GM18909 (cell line): ENCODE measurements at regions not wholly inside any gene's neighbourhood (a gene's known extent, or its start where the extent isn't known, plus 50 kb on each side); places are given as distances from the start of the nearest gene placed in this dataset.

Source experiments
- ATAC-seq: cut with Tn5 transposase; IDR thresholded peaks from one replicate; pipeline ENCODE4 v1.9.1; 2021; ENCODE audit warnings: mild to moderate bottlenecking; ENCODE audit not compliant: unreplicated experiment, poor library complexity

DNA sequence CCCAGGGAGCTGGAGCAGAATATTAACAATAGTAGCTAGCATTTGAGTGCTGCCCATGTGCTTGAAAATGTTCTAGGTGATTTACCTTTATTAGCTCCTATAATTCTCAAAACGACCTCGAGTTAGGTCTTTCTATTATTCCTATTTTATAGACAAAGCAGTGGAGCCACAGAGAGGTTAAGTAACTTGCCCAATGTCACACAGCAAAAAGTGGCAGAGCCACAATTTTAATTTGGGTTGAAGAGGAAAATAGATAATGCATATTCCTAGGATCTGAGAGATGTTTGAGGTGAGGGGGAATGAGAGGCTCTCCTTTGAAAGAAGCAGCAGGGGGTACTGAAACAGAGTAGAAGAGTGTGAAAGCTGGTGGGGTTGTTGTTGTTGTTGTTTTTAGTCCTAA is 354.5 kb upstream of the SLC35B3 start:
- ATAC-seq = no peak

DNA sequence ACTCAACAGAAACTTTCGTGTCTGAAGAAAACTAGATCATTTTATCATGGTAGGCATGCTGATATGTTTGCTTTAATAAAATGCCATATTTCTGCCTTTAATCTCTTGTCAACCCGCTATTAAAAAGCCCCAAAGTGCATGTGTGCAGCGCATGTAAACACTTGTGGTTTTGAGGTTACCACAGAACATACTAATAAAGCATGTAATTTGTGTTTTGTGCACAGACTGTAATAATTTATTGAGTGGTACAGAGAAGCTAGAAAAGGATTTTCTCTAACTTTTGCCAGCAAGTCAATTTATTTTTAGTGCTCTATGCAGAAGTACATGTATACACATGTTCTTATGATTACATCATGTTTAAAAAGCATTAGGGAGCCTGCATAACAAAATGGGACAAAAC is 349.9 kb upstream of the SLC35B3 start:
- ATAC-seq = no peak

DNA sequence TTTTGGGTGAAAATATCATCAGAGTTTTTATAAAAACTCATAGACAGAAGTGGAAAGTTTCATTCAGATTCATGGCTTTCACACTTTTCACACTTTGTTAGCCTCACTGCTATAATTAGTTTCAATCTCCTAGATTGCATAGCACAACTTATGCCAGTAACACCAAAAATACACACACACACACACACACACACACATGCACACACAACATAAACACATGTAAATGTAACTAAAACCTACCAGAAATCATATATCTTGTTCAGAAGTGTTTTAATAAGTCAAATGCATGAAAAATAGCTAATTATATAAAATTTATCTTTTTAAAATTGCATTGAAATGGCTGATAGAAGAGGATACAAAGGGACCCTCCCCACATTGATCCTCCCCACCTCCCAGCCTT is 347.8 kb upstream of the SLC35B3 start:
- no peak for ATAC-seq

DNA sequence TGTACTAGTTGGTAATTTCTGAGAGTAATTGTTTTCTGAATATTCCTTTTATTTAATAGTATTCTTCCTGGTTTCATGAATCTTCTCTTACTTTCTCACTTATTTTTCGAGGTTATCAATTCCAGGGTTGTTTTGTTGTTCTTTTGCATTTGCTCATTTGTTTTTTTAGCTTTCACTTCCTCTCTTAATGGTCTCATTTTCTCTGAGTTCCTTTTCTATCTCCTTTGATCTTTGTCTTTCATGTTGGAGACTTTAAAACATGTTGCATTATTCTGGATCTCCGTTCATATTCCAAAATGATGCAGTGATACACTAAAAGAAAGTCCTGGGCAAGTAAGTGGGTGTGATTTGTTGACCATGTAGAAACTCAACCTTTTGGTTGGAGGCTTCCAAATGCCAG is 345.3 kb upstream of the SLC35B3 start:
- ATAC-seq = no peak

DNA sequence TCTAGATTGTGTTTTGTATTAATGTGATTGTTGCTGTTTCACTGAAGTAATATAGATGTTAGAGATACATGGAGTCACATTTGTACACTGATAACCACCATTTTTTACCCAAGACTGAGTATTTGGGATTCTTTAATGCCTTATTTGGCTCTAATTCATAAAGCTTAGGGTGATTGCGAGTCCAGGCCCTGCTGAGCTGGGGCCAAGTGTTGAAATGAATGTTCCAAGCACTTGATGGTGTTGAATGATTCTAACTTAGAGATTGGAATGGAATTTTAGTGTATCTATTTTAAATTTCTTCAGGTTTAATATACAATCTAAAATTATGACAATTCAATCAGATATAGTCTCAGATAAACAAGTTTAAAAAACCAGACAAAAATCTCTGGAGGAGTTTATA is 329.4 kb upstream of the SLC35B3 start:
- no peak for ATAC-seq

DNA sequence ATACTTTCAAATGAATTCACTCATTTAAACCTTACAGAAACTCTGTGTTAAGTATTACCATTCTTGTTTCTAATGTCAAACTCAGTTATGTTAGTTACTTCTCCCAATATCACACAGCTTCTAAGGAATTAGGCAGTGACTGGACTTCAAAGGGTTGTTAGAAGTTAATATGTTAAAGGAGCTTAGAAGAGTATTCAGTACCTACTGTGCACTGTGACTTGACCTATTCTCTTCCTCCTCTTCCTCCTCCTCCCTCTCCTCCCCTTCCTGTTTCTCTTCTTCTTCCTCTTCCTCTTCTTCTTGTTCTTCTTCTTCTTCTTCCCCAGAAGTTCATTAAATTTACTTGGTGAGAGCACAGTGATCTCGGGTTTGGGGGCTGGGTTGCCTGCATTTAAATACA is 325.6 kb upstream of the SLC35B3 start:
- no peak for ATAC-seq

DNA sequence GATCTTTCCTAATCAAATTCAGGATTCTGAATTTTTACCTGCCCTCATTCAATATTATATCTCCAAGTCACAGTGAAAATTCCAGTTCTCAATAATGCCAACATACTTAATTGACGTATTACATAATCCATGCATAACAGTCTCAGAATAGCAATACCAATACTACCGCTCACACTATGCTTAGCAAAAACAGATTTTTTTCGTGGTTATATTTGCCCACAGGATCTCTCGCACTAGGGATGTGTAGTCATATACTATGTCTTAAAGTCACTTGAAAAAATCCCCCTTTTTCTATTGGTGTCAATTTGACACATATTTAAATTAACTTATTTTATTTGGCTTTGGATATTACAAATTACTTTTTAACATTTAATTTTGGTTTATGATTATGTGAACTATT is 323.1 kb upstream of the SLC35B3 start:
- no peak for ATAC-seq

DNA sequence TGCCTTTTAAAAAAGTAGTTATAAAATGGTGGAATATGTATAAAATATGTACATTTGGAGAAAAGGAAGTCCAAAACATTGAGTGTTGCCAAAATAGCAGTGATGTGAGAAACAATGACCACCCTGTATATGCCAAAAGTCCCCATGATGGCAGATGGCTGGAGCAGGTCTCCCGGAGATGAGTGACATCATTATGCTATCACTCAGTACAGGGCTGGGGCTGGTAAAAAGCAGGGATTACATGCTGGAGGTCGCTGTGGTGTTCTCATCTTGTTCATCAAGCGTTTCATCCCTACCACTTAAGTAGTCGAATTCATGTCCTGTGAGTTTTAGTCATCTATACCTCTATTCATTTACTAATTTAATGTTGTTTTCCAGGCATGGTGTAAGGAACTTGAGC is 315.3 kb upstream of the SLC35B3 start:
- ATAC-seq = no peak

DNA sequence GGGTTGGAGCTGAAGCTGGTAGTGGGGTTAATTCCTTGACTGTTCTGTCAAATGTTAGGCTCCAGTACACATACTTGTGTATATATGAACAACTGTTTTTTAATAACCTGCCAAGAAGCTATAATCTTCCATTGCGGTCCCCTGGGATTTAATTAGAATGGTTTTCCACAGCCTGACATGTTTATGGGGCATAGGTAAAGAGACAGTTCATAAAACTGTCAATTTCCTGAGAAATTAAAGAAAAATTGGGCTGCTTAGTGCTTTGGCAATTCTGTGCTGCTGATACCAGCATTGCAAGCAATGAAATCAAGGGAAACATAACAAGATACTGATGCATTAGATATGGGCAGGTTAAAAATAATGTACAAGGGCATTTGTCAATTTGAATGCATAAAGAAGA is 314.1 kb upstream of the SLC35B3 start:
- no peak for ATAC-seq

DNA sequence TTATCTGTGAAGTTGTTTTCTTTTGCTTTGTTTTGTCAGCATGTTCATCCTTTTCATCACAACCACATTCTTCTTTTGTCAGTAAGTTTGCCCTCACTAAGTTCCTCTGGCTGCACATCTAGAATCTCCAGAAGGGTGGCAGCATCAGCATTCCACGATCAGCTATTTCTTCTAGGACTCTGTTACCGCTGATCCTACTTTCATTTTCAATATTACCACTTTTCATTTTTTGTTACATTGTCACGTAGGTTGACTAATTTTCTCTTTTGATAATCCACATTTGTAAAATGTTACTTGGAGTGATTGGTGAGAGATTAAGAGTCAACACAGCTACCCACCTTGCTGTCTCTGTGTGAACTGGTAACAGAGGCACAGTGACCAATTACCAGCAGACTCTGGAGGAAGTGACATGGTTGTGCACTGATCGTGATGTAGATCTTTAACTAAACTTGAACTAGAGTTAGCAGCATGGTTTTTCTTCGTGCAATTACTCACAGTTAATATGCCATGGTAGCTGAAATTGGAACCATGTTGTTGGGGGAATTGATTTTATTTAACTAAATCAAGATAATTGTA is 307.9 kb upstream of the SLC35B3 start:
- ATAC-seq = peak; percentile 91

DNA sequence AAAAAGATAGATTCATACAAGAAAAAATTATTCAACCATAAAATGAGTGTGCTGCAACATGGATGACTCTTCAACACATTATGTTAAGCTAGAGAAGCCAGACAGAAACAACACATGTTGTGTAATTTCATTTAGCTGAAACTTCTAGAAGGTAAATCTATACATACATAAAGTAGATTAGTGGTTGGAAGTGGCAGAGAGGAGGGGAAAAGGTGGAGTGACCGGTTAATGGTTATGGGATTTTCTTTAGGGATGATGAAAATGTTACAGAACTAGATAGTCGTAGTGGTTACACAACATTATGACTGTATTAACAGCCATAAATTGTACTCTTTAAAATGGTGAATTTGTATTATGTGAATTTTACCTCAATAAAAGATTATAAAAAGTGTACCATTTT is 304.1 kb upstream of the SLC35B3 start:
- no peak for ATAC-seq

DNA sequence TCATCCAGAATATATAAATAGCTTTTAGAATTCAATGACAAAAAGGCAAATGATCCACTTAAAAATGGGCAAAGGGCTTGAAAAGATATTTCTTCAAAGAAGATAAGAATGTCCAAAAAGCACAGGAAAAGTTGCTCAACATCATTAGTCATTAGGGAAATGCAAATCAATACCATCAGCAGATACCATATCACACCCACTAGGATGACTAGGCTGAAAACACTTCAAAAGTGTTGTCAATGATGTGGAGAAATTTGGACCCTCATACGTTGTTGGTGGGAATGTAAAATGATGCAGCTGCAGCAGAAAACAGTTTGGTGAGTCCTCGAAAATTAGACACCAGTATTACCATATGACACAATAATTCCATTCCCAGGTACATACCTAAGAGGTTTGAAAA is 303.6 kb upstream of the SLC35B3 start:
- no peak for ATAC-seq

DNA sequence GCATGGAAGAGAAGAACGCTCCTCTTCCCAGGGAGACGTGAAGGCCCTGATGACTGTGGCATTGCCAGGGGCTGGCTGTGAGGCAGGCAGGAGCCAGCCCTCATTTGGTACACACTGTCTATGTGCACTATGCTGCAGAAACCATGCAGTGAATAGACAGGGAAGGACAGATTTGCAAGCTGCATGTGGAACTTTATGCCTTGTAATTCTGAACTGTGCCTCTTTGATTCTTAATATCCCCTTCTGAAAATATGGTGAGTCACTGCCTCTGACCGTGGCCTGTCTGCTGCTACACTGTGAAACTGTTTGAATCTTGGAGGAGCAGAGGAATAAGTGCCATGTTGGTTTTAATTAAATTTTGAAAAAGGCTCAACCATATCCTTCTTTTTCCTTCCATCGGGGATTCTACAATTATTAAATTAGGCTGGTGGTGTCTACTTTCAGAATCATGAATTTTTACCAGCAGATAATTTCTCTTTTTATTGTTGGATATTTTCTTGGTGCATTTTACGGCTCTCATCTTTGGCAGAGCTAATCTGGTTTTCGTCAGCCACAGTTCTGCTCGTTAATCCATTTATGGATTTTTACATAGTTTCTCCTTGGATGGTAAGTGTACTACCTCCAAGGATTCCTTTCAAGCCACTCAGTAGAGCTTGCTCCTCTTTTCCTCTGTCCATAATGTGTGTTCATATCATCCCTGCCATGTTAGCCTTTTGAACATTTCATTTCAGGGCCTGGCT is 301.0 kb upstream of the SLC35B3 start:
- ATAC-seq = no peak

DNA sequence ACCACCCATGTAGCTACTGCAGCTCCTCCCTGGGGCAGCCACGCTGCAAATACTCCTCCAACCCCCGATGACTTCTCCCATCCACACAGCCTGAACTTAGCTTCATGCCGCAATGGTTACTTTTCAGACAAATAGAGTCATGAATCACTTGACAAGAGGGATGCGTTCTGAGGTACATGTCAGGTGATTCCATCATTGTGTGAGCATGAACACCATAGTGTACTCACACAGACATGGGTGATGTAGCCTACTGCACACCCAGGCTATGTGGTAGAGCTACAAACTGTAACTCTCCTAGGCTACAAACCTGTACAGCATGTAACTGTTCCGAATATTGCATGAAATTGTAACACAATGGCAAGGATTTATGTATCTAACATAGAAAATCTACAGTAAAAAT is 298.5 kb upstream of the SLC35B3 start:
- no peak for ATAC-seq

DNA sequence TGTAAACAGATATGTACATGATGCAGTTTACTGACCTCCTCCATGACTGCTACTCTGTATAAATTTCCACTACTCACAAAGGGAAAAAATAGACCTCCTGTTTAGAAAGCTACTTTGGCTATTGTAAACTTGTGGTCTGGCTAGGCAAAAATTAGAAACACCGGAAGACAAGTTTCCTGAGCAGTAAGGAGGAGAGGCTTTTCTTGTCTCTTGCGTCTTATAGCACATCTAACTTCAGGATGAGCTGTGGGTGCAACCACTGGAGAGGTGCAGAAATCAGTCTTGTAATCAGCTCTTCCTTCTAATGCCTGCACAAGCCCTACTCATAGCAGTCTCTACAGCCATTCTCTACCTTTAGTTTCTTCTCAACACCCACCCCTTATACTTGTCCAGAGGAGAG is 296.5 kb upstream of the SLC35B3 start:
- ATAC-seq = peak; percentile 66

DNA sequence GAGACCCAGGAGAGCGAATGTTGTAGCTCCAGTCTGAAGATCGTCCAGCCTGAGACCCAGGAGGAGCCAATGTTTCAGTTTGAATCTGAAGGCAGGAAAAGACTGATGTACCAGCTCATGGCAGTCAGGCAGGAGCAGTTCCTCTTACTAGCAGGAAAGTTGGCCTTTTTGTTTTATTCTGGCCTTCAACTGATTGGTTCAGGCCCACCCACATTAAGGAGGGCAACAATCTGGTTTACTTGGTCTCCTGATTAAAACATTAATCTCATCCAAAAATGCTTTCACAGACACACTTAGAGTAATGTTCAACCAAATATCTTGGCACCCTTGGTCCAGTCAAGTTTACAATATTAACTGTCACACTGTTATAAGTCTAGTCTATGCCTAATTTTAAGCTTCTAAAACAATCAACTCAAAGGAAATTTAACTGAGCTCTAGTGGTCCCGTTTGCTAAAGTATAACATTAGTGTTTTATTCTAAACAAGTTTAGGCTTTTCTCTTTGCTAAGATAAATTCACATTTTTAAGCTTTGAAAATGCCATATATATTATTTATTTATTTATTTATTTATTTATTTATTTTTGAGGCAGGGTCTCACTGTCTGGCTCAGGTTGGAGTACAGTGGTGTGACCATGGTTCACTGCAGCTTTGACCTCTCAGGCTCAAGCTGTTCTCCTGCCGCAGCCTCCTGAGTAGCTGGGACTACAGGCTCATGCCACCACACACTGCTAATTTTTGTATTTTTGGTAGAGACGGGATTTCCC is 275.5 kb upstream of the SLC35B3 start:
- no peak for ATAC-seq

DNA sequence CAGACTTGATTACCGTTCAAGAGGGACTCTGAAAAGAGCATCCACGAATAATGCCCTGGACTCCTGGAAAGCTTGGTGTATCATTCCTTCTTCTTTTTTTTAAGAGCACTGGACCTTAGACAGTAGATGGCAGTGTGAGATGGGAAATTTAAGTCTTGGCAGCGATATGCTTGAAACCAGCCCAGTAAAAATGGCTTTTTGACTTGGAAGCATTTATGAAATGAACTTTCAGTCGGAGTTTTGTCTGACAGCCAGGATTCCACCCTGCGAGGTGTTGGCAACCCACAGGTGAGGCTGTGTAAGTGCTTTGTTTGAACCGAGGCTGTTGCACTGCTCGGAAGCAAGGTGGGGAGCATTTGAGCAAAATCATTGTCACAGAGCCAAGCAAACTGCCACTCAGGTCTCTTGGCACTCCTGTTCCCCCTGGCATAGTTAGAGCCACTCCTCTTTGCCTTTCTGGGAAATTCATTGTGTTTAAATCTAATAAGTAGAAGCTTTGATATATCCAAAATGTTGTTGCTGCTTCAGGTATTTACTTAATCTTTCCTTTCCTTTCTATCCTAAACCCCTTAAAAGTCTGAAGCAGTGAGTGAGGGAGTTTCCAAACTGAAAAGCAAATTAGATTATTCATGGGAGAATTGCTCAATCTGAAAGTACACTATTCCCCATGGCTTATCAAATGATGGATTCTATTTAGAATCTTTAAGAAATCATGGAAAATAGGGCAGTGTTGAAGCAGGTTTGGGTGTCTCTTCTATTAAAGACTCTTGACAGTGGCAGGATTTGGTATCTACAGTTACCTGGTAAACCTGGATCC is 272.8 kb upstream of the SLC35B3 start:
- no peak for ATAC-seq

DNA sequence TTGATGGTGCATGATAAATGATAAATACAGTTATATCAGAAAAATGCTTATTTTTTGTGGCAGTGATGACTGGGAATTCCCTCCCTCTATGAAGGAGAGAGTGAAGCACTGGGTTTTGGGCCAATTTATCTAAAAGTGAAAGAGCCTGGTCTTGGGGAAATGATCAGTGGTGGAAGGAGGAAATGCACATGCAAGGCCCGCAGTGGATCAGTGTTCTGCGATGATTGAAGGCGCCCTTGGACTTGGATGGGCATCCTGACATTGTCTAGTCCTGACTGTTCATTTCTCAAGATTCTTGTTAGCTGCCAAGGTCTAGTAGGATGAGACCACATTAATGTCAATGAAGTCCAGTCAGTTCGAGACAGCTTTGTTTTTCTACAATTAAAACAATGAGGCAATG is 272.0 kb upstream of the SLC35B3 start:
- no peak for ATAC-seq

DNA sequence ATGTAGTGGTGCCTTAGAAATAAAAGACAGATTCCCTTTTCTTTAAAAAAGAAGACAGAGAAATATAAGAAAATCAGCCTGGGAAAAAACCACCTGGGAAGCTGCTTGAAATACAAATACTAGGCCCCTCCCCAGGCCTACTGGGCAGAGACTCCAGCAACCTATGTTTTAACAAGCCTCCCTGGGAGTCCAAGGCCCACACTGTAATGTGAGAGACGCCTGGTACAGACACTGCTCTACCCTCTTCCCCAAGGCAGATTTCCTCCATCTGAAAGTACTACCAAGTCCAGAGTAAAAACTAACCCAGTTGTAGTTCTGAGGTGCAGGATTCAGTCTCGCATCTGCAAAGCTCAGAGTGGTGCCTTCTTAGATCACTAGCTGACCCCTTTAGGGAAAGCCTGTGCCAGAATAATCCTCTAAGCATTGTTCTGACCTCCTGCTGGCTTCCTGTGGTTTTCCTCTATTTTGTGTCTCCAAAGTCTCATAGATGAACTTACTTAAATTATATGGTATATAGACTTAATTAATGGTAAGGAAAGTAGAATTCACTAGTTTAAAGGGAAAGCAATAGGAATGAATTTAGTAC is 270.2 kb upstream of the SLC35B3 start:
- ATAC-seq = no peak

DNA sequence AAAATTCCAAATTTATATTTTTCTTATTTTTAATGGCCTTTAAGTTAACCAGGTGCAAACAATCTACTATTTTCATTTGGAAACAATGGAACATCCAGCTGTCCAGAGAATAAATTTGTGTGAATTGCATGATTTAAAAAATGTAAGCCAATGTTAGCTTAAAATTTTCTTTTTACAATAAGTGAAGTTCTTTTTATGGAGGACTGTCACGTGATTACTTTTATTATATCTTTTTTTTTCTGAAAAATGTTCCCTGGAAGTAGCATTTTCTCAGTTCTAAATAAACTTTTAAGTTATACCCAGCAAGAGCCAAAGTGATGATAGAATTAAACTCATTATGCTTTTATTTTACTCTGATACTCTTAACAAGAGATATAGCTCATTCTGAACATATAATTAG is 267.7 kb upstream of the SLC35B3 start:
- ATAC-seq = no peak

DNA sequence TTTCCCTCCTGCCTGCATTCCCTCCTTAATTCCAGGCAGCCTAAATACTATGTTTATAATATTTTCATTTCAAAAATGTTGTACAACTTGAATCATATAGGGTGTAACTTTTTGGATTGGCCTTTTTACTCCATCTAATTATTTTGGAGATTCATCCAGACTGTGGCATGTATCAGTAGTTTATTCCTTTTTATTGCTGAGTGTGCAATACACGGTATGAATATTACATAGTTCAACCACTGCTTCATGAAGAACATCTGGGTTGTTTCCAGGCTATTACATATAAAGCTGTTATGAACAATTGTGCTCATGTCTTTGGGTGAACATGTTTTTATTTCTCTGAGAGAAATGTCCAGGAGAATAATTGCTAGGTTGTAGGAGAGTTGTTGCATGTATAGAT is 253.5 kb upstream of the SLC35B3 start:
- ATAC-seq = no peak
